ENCODE measurements at regions not wholly inside any gene's neighbourhood (a gene's known extent, or its start where the extent isn't known, plus 50 kb on each side); places are given as distances from the start of the nearest gene placed in this dataset.

DNA sequence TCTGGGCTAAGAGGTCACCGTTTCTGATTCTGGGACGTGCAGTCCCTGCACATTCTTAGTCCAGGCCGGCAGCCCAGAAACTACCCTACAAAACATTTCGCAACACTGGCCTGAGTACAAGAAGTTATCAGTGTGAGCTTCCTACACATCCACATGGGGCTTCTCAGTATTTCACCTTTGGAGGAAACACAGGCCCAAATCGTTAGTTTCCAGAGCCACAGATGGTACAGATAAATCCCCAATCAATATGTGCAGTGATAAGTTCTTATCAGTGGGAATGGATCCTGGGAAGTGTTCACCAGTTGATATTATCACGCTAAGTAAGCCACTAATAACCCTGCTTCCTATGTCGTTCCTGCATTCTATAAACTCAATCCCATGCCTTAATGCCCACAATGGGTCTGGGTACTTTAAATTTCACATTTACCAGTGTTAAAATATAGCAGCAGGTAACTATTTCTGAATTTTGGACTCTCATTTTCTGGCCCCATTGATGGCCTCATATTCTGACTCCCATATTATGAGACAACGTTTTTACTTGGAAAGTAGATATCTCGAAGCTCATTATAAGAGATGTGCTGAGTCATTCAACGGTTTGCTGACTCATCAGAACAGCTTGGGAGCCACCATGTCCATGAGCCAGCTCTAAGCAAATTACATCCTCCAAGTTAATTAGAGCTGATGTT lies 370.2 kb upstream of the MAF start:
- no peaks in the 10 kb centered on the region for H3K36me3 ChIP-seq (ENCODE audit: control insufficient read depth, insufficient read depth, low read length)
- ChIA-PET CTCF (interaction anchor here (1.2 to 1.4 kb wide), 2 partner anchors 9 to 19 kb away, joined by 3 to 4 read pairs; no protein-coding TSS in a partner anchor), POLR2A (no interaction called here)
- no peak for DNase-seq (ENCODE audit: low read depth)
- TF ChIP-seq CTCF (IDR thresholded peaks at IDR 0.05; ENCODE audit: insufficient read depth, low read depth, low read length), result no peak
- H3K27me3 ChIP-seq (ENCODE audit: control insufficient read depth, insufficient read depth, low read length), result no peaks in the 10 kb centered on the region
- no peak overlapping the region for H3K4me3 ChIP-seq (ENCODE audit: low read depth, low read length)

- no peak for DNase-seq (ENCODE audit: low read depth)
- Histone ChIP-seq H3K4me3 (ENCODE audit: low read depth, low read length) (no peak overlapping the region), H3K36me3 (ENCODE audit: control insufficient read depth, insufficient read depth, low read length) (no peaks in the 10 kb centered on the region), H3K27me3 (ENCODE audit: control insufficient read depth, insufficient read depth, low read length) (no peaks in the 10 kb centered on the region)
- ChIA-PET CTCF (interaction anchor here (1.1 kb wide), 1 partner anchor 27 kb away, joined by 4 read pairs; no protein-coding TSS in a partner anchor), POLR2A (no interaction called here)
- TF ChIP-seq CTCF (IDR thresholded peaks at IDR 0.05; ENCODE audit: insufficient read depth, low read depth, low read length), result no peak
Measured at GRCh38 chr16:79970087-79970486, 369.6 kb upstream of the MAF start.

- CTCF ChIA-PET, result interaction anchor here (1.1 kb wide), 1 partner anchor 27 kb away, joined by 4 read pairs; no protein-coding TSS in a partner anchor
- Histone ChIP-seq H3K4me3 (ENCODE audit: low read depth, low read length) (no peak overlapping the region), H3K27me3 (ENCODE audit: control insufficient read depth, insufficient read depth, low read length) (no peaks in the 10 kb centered on the region), H3K36me3 (ENCODE audit: control insufficient read depth, insufficient read depth, low read length) (no peaks in the 10 kb centered on the region)
- no peak for DNase-seq (ENCODE audit: low read depth)
- TF ChIP-seq CTCF (IDR thresholded peaks at IDR 0.05; ENCODE audit: insufficient read depth, low read depth, low read length), result no peak
- POLR2A ChIA-PET, result no interaction called here
Measured at GRCh38 chr16:79969458-79969857, 368.9 kb upstream of the MAF start.

- Histone ChIP-seq H3K27me3 (ENCODE audit: control insufficient read depth, insufficient read depth, low read length) (no peaks in the 10 kb centered on the region), H3K36me3 (ENCODE audit: control insufficient read depth, insufficient read depth, low read length) (no peaks in the 10 kb centered on the region), H3K4me3 (ENCODE audit: low read depth, low read length) (no peak overlapping the region)
- no peak for DNase-seq (ENCODE audit: low read depth)
- TF ChIP-seq CTCF (IDR thresholded peaks at IDR 0.05; ENCODE audit: insufficient read depth, low read depth, low read length), result no peak
- ChIA-PET POLR2A (no interaction called here), CTCF (no interaction called here)
Measured at GRCh38 chr16:79966226-79966625, 365.7 kb upstream of the MAF start.

GRCh38 chr16:79965718-79966117 lies 365.2 kb upstream of the MAF start:
- H3K4me3 ChIP-seq (ENCODE audit: low read depth, low read length), result no peak overlapping the region
- ChIA-PET CTCF (no interaction called here), POLR2A (no interaction called here)
- no peak for DNase-seq (ENCODE audit: low read depth)
- no peaks in the 10 kb centered on the region for H3K36me3 ChIP-seq (ENCODE audit: control insufficient read depth, insufficient read depth, low read length)
- no peak for TF ChIP-seq CTCF (IDR thresholded peaks at IDR 0.05; ENCODE audit: insufficient read depth, low read depth, low read length)
- H3K27me3 ChIP-seq (ENCODE audit: control insufficient read depth, insufficient read depth, low read length), result no peaks in the 10 kb centered on the region

Measured in BJ (cell line).